Loucy (cell line): ENCODE measurements at regions not wholly inside any gene's neighbourhood (a gene's known extent, or its start where the extent isn't known, plus 50 kb on each side); places are given as distances from the start of the nearest gene placed in this dataset.

Experiments used
- H2AFZ ChIP-seq: fragments of 200-600 bp; sonication (generic); 2 replicates; pipeline ENCODE4 v1.6.0; 2016; ENCODE audit warnings: antibody characterized with exemption, mild to moderate bottlenecking, low read length, moderate library complexity
- H3F3A ChIP-seq: fragments of 200-600 bp; 2 replicates; pipeline ENCODE4 v1.6.0; 2016; ENCODE audit warnings: antibody characterized with exemption, low read depth, mild to moderate bottlenecking
- H3K27me3 ChIP-seq: fragments of 200-600 bp; sonication (generic); 2 replicates; pipeline ENCODE4 v1.6.1; 2014; ENCODE audit warnings: low read length, mild to moderate bottlenecking; ENCODE audit not compliant: insufficient read depth, poor library complexity, severe bottlenecking
- H3K36me3 ChIP-seq: fragments of 200-600 bp; sonication (generic); 2 replicates; pipeline ENCODE4 v1.6.1; 2016; ENCODE audit warnings: low read length; ENCODE audit not compliant: insufficient read depth
- H3K4me1 ChIP-seq: fragments of 200-600 bp; sonication (generic); 2 replicates; pipeline ENCODE4 v1.5.1; 2014; ENCODE audit warnings: low read length, mild to moderate bottlenecking; ENCODE audit not compliant: insufficient read depth, poor library complexity, severe bottlenecking
- H3K4me2 ChIP-seq: fragments of 200-600 bp; sonication (generic); 2 replicates; pipeline ENCODE4 v1.6.0; 2014; ENCODE audit warnings: antibody characterized with exemption, low read length, low read depth, mild to moderate bottlenecking; ENCODE audit not compliant: poor library complexity, severe bottlenecking
- H3K4me3 ChIP-seq: fragments of 200-600 bp; sonication (generic); 2 replicates; pipeline ENCODE4 v1.5.1; 2014; ENCODE audit warnings: low read length, mild to moderate bottlenecking, mixed read lengths; ENCODE audit not compliant: poor library complexity, severe bottlenecking
- H3K79me2 ChIP-seq: fragments of 200-600 bp; sonication (generic); 2 replicates; pipeline ENCODE4 v1.6.1; 2014; ENCODE audit warnings: low read length; ENCODE audit not compliant: insufficient read depth
- H3K9ac ChIP-seq: fragments of 200-600 bp; sonication (generic); 2 replicates; pipeline ENCODE4 v1.6.0; 2014; ENCODE audit warnings: mild to moderate bottlenecking, low read depth, low read length, moderate library complexity; ENCODE audit not compliant: poor library complexity, severe bottlenecking
- H3K9me2 ChIP-seq: fragments of 200-600 bp; sonication (generic); replicated peaks from 2 replicates; pipeline ENCODE4 v1.6.1; 2016; ENCODE audit warnings: low read depth, low read length, mixed read lengths
- H3K9me3 ChIP-seq: fragments of 200-600 bp; sonication (generic); 2 replicates; pipeline ENCODE4 v1.6.1; 2014; ENCODE audit warnings: mild to moderate bottlenecking, antibody characterized with exemption, low read length, low read depth; ENCODE audit not compliant: insufficient read depth
- H4K20me1 ChIP-seq: fragments of 200-600 bp; sonication (generic); 2 replicates; pipeline ENCODE4 v1.6.0; 2014; ENCODE audit warnings: antibody characterized with exemption, low read length, mild to moderate bottlenecking; ENCODE audit not compliant: insufficient read depth, poor library complexity, severe bottlenecking
- CTCF ChIP-seq: fragments of 200-600 bp; sonication (generic); conservative IDR thresholded peaks from 2 replicates; pipeline ENCODE4 v1.5.1; 2014; ENCODE audit warnings: mild to moderate bottlenecking, antibody characterized with exemption, low read length
- EZH2phosphoT487 ChIP-seq: fragments of 200-600 bp; IDR thresholded peaks from 2 replicates; pipeline ENCODE4 v1.6.1; 2018; ENCODE audit warnings: antibody characterized with exemption, mild to moderate bottlenecking, moderate library complexity, borderline replicate concordance

GRCh38 chr5:89498699-89499098 lies 615.7 kb upstream of the MEF2C start:
- Histone ChIP-seq H3K27me3 (no peaks in the 10 kb centered on the region), H3K9ac (no peak overlapping the region), H4K20me1 (no peaks in the 10 kb centered on the region), H3K4me2 (no peak overlapping the region), H3K36me3 (no peaks in the 10 kb centered on the region), H2AFZ (no peak overlapping the region), H3K9me2 (no peaks in the 10 kb centered on the region), H3K4me3 (no peak overlapping the region), H3K79me2 (no peaks in the 10 kb centered on the region), H3K4me1 (no peaks in the 10 kb centered on the region), H3K9me3 (no peaks in the 10 kb centered on the region), H3F3A (no peaks in the 10 kb centered on the region)
- TF ChIP-seq EZH2phosphoT487 (no peak), CTCF (no peak)

- no peak for TF ChIP-seq EZH2phosphoT487
- TF ChIP-seq CTCF = no peak
- Histone ChIP-seq H3K4me2 (no peak overlapping the region), H3F3A (no peaks in the 10 kb centered on the region), H3K4me3 (no peak overlapping the region), H3K36me3 (no peaks in the 10 kb centered on the region), H3K27me3 (no peaks in the 10 kb centered on the region), H3K9me2 (no peaks in the 10 kb centered on the region), H3K79me2 (no peaks in the 10 kb centered on the region), H3K9ac (no peak overlapping the region), H3K9me3 (no peaks in the 10 kb centered on the region), H2AFZ (no peak overlapping the region), H4K20me1 (no peaks in the 10 kb centered on the region), H3K4me1 (no peaks in the 10 kb centered on the region)
These were observed 610.4 kb upstream of the MEF2C start for GRCh38 chr5:89493414-89493813.

- TF ChIP-seq CTCF (no peak), EZH2phosphoT487 (no peak)
- no peak overlapping the region for H3K4me3 ChIP-seq
- H3K9ac ChIP-seq = no peak overlapping the region
- no peaks in the 10 kb centered on the region for H4K20me1 ChIP-seq
- no peaks in the 10 kb centered on the region for H3K36me3 ChIP-seq
- H2AFZ ChIP-seq = no peak overlapping the region
- no peaks in the 10 kb centered on the region for H3K79me2 ChIP-seq
- H3K4me2 ChIP-seq = no peak overlapping the region
- no peaks in the 10 kb centered on the region for H3K4me1 ChIP-seq
- H3K9me2 ChIP-seq = no peaks in the 10 kb centered on the region
- H3F3A ChIP-seq = no peaks in the 10 kb centered on the region
- H3K9me3 ChIP-seq = no peaks in the 10 kb centered on the region
- H3K27me3 ChIP-seq = no peaks in the 10 kb centered on the region
These were observed 602.0 kb upstream of the MEF2C start for GRCh38 chr5:89484962-89485361.
